Neural crest cell (in vitro differentiated cells): ENCODE measurements at regions not wholly inside any gene's neighbourhood (a gene's known extent, or its start where the extent isn't known, plus 50 kb on each side); places are given as distances from the start of the nearest gene placed in this dataset.
"Not testable (repeated sequence)": the region's sequence is repeated elsewhere in the genome, so short reads cannot be mapped to it uniquely, and the experiment has no call there.

Experiments used
- DNase-seq: peaks from one replicate; pipeline ENCODE4 v3.0.0; 2021; ENCODE audit warnings: low read depth, mixed read lengths, low spot score
- H3K27ac Mint-ChIP-seq: one replicate; pipeline ENCODE4 v1.8.0; 2021; ENCODE audit warnings: mild to moderate bottlenecking, mixed read lengths; ENCODE audit not compliant: unreplicated experiment
- H3K27me3 Mint-ChIP-seq: 2 replicates; pipeline ENCODE4 v1.8.0; 2021; ENCODE audit warnings: low read depth, mild to moderate bottlenecking, mixed read lengths
- H3K36me3 Mint-ChIP-seq: 2 replicates; pipeline ENCODE4 v1.8.0; 2021; ENCODE audit warnings: low read depth, mild to moderate bottlenecking, mixed read lengths
- H3K4me1 Mint-ChIP-seq: 2 replicates; pipeline ENCODE4 v1.8.0; 2021; ENCODE audit warnings: mixed read lengths
- H3K4me3 Mint-ChIP-seq: one replicate; pipeline ENCODE4 v1.8.0; 2021; ENCODE audit warnings: mild to moderate bottlenecking, mixed read lengths
- H3K9me3 Mint-ChIP-seq: 2 replicates; pipeline ENCODE4 v1.8.0; 2021; ENCODE audit warnings: mixed read lengths
- CTCF ChIP-seq: fragments of 200-600 bp; sonication (generic); conservative IDR thresholded peaks from 2 replicates; pipeline ENCODE4 v1.5.0; 2021; ENCODE audit warnings: antibody characterized with exemption, mild to moderate bottlenecking

- no peaks in the 10 kb centered on the region for H3K27me3 Mint-ChIP-seq
- peaks cover 8% of the 10 kb centered on the region for H3K36me3 Mint-ChIP-seq
- no peak overlapping the region for H3K4me3 Mint-ChIP-seq
- no peak overlapping the region for H3K27ac Mint-ChIP-seq
- peaks cover 18% of the 10 kb centered on the region for H3K4me1 Mint-ChIP-seq
- TF ChIP-seq CTCF: no peak
- peaks cover 3% of the 10 kb centered on the region for H3K9me3 Mint-ChIP-seq
- no peak for DNase-seq
Observed at GRCh38 chr21:33968995-33969348, 53.4 kb upstream of the ATP5PO start.

GRCh38 chr21:33968080-33968994 is 52.7 kb upstream of the ATP5PO start:
- Mint-ChIP-seq H3K27me3 (no peaks in the 10 kb centered on the region), H3K9me3 (peaks cover 3% of the 10 kb centered on the region), H3K4me1 (peaks cover 18% of the 10 kb centered on the region), H3K27ac (peak overlapping the region; percentile 30), H3K4me3 (no peak overlapping the region), H3K36me3 (peaks cover 8% of the 10 kb centered on the region)
- no peak for DNase-seq
- no peak for TF ChIP-seq CTCF

GRCh38 chr21:33967086-33967571 is 51.5 kb upstream of the ATP5PO start:
- no peak overlapping the region for H3K4me3 Mint-ChIP-seq
- no peaks in the 10 kb centered on the region for H3K27me3 Mint-ChIP-seq
- TF ChIP-seq CTCF: no peak
- peaks cover 3% of the 10 kb centered on the region for H3K9me3 Mint-ChIP-seq
- DNase-seq: no peak
- peaks cover 16% of the 10 kb centered on the region for H3K36me3 Mint-ChIP-seq
- H3K4me1 Mint-ChIP-seq: peaks cover 18% of the 10 kb centered on the region
- H3K27ac Mint-ChIP-seq: peak overlapping the region; percentile 15

GRCh38 chr21:33966324-33966949 is 50.8 kb upstream of the ATP5PO start:
- Mint-ChIP-seq H3K4me3 (no peak overlapping the region), H3K4me1 (peaks cover 12% of the 10 kb centered on the region), H3K36me3 (peaks cover 17% of the 10 kb centered on the region), H3K27ac (no peak overlapping the region), H3K27me3 (no peaks in the 10 kb centered on the region), H3K9me3 (peaks cover 3% of the 10 kb centered on the region)
- TF ChIP-seq CTCF: no peak
- DNase-seq: no peak

GRCh38 chr21:33965662-33966061 is 50.1 kb upstream of the ATP5PO start:
- Mint-ChIP-seq H3K4me1 (peaks cover 11% of the 10 kb centered on the region), H3K36me3 (peaks cover 16% of the 10 kb centered on the region)
- not testable (repeated sequence) for DNase-seq, H3K9me3 Mint-ChIP-seq, H3K4me3 Mint-ChIP-seq, H3K27me3 Mint-ChIP-seq, H3K27ac Mint-ChIP-seq
